ENCODE measurements at regions not wholly inside any gene's neighbourhood (a gene's known extent, or its start where the extent isn't known, plus 50 kb on each side); places are given as distances from the start of the nearest gene placed in this dataset.
A peak's percentile ranks its signal among the peaks of the same experiment; 100 is the strongest.

- peak; percentile 64 for DNase-seq
These were observed 98.8 kb upstream of the RGS6 start for GRCh38 chr14:71833476-71833875.

- no peak for DNase-seq
These were observed 97.7 kb upstream of the RGS6 start for GRCh38 chr14:71834284-71835204.

- DNase-seq, result peak; percentile 2
These were observed 80.0 kb upstream of the RGS6 start for GRCh38 chr14:71852181-71852580.

DNA sequence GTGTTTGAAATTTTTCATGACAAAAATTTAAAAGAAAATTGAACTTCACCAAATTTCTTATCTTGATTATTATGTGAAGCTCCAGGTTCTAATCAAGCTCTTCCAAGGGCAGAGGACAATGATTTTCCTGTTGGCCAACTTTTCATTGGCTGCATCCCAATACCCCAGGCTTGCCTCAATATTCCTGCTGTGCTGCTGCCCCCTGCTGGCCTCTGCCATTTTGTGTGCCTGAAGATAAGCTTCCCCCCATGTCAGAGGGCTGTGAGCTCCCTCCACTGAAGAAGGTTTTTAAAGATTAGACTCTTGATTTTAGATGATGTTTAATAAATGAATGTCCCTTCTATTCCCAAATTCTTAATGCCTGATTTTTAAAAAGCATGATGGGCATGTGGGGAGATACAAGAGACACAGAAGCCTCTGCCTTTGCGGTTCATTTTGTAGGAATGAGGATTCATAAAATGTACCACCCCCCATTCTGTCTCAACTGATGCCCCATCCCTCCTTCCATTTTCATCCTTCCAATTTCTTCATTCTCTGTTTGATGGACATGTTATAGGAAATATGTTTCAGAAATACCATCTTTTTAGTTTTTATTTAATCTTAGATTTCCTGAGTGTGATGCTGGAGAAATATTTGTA is 76.7 kb upstream of the RGS6 start:
- peak; percentile 83 for DNase-seq

GRCh38 chr14:71856199-71856919 is 75.9 kb upstream of the RGS6 start:
- peak; percentile 1 for DNase-seq

DNA sequence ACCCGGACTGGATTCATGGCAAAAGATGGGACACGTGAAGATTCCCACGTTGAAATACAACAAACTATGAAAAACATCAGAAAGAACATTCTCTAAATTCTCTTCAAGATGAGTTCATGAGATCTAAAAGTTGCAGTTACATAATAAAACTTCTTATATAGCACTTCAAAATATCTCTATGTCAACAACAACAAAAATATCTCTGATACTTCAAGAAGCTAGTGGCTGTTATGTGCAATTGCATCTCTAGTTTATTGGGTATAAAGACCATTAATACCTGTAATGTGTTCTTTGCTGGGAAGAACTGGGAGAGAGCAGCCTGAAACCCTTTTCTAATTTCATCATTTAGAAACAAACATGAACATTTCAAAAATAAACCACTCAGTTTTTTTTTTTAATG is 69.2 kb upstream of the RGS6 start:
- no peak for DNase-seq

GRCh38 chr14:71863766-71864165 is 68.5 kb upstream of the RGS6 start:
- no peak for DNase-seq

Measured in NCI-H82 (cell line).